SK-N-MC (cell line): ENCODE measurements at regions not wholly inside any gene's neighbourhood (a gene's known extent, or its start where the extent isn't known, plus 50 kb on each side); places are given as distances from the start of the nearest gene placed in this dataset.

ENCODE experiments used
- EZH2 ChIP-seq: fragments of 200-600 bp; sonication (generic); IDR thresholded peaks from one replicate; pipeline ENCODE4 v1.6.1; 2017; ENCODE audit warnings: antibody characterized with exemption
- FOXP2 ChIP-seq: optimal IDR thresholded peaks from 2 replicates; pipeline ENCODE3; 2011; ENCODE audit warnings: mild to moderate bottlenecking, moderate library complexity; ENCODE audit not compliant: insufficient read depth; ENCODE audit errors: extremely low read length, control extremely low read depth
- POLR2AphosphoS5 ChIP-seq: IDR thresholded peaks from 2 replicates; pipeline ENCODE4 v1.6.1; 2012; ENCODE audit warnings: mild to moderate bottlenecking, low read depth, low read length, borderline replicate concordance

GRCh38 chr7:155930527-155930926, 118.3 kb upstream of the SHH start:
- TF ChIP-seq EZH2 (no peak), POLR2AphosphoS5 (no peak), FOXP2 (no peak)
